ENCODE measurements at regions not wholly inside any gene's neighbourhood (a gene's known extent, or its start where the extent isn't known, plus 50 kb on each side); places are given as distances from the start of the nearest gene placed in this dataset.
"Not testable (repeated sequence)": the region's sequence is repeated elsewhere in the genome, so short reads cannot be mapped to it uniquely, and the experiment has no call there.

DNA sequence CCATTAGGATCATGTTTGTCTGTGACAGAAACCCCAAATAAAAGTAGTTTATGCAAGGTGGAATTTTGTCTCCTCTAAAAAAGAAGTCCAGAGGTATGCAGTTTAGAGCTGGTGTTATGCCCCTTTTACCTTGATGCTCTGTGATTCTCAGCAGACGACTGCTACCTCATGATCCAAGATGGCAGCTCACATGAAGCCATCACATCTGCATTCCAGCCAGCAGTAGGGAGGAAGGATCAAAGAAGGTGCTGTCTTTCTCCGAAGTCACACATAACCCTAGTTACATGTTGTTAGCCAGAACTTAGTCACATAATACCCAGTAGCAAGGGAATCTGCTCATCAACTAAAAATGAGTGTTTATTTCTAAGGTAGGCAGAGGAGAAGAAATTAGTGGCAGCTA lies 135.7 kb upstream of the HS3ST2 start:
- DNase-seq (ENCODE audit: low spot score), result no peak

DNA sequence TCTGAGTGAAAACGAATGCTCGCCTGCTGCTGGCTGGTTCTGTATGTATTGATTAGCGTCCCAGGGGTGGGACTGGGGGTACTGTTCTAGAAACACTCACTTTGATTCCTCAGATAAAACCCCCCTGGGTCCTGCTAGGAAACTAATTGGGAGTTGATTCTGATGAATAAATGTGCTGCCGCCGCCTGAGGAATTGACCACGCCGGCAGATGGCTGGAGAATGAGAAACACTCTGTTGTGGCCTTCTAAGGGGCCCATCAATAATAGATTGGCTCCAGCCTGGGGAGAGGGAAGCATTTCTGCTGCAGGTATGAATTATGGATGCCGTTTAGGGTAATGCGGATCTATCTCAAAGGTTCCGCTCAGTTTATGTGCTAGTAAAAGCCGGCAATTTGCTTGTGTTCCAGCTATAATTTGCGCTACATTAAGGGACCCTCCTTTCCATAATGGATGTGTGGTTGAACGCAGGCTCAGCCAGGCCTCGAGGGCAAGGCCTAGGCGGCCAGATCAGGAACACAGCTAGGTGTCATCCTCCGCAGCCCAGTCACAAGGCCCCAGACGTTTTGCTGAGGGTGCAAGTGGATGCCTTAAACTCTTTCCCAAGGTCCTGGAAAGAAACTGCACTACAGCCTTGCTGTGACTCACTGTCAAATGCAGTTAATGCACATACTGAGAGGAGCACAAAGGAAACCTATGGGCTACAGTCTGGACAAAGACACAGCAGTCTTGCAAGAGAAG lies 132.2 kb upstream of the HS3ST2 start:
- peak; percentile 12 for DNase-seq (ENCODE audit: low spot score)

GRCh38 chr16:22683258-22683657 lies 130.7 kb upstream of the HS3ST2 start:
- DNase-seq (ENCODE audit: low spot score), result no peak

- DNase-seq (ENCODE audit: low spot score), result no peak
Observed at GRCh38 chr16:22683730-22684573, 130.0 kb upstream of the HS3ST2 start.

GRCh38 chr16:22684574-22685458 lies 129.1 kb upstream of the HS3ST2 start:
- DNase-seq (ENCODE audit: low spot score), result peak; percentile 62

- DNase-seq (ENCODE audit: low spot score), result peak; percentile 38
Observed at GRCh38 chr16:22685459-22685830, 128.5 kb upstream of the HS3ST2 start.

DNA sequence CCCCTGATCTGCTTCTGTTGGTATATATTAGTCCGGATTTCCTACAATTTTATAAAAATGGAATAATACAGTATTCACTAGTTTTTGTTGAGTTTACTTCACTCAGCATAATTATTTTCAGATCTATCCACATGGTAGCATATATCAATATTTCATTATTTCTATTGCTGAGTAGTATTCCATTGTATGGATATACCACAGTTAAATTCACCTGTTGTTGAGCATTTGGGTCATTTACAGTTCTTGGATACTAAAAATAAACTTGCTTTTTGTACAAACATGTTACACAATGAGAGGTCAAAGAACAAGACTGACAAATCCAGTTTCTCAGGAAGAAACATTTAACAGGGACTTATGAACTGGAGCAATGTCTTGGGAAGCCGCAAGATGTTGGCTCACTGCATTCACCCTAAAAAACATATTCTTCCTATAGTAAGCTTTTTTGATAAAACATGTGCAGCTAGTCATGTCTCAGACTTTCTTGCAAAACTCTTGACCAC lies 126.9 kb upstream of the HS3ST2 start:
- DNase-seq (ENCODE audit: low spot score), result no peak

DNA sequence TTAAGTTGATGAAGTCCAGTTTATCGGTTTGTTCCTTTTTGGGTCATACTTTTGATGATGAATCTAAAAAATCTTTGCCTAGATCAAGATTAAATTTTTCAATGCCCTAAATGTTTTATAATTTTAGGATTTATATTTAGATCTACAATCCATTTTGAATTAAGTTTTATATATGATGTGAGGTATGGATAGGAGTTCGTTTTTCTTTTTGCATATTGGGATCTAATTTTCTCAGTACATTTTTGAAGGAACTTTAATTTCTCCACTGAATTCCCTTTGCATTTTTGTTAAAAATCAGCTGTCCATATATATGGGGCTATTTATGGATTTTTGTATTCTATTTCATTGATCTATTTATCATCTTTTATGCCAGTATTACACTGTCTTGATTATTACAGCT lies 125.5 kb upstream of the HS3ST2 start:
- no peak for DNase-seq (ENCODE audit: low spot score)

DNA sequence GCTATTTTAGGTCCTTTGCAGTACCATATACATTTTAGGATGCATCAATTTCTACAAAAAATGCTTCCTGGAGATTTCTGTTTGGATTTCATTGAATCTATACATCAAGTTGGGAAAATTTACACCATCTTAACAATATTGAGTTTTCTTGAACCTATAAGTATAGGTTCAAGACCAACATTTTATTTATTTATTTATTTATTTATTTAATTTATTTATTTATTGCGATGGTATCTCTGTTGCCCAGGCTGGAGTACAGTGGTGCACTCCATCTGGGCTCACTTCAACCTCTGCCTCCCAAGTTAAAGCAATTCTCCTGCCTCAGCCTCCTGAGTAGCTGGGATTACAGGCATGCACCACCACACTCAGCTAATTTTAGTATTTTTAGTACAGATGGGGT lies 125.0 kb upstream of the HS3ST2 start:
- no peak for DNase-seq (ENCODE audit: low spot score)

DNA sequence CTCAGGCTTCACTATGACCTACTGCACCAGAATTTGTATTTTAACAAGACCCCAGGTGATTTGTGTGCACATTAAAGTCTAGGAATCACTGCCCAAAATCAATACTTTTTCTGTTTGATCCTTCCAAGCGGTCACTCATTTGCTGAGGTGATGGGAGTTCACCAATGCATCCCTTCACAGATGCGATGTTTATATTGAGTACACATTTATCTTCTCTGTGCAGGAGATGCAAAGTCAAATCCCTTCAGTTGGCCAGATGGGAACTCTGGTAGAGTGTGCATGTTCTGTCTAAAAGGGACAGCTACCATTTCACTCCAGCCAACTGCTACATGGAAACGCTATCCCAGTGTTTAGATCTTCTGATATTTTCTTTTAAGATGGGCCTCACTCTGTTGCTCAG lies 122.6 kb upstream of the HS3ST2 start:
- no peak for DNase-seq (ENCODE audit: low spot score)

- peak; percentile 20 for DNase-seq (ENCODE audit: low spot score)
Observed at GRCh38 chr16:22692034-22692433, 121.9 kb upstream of the HS3ST2 start.

DNA sequence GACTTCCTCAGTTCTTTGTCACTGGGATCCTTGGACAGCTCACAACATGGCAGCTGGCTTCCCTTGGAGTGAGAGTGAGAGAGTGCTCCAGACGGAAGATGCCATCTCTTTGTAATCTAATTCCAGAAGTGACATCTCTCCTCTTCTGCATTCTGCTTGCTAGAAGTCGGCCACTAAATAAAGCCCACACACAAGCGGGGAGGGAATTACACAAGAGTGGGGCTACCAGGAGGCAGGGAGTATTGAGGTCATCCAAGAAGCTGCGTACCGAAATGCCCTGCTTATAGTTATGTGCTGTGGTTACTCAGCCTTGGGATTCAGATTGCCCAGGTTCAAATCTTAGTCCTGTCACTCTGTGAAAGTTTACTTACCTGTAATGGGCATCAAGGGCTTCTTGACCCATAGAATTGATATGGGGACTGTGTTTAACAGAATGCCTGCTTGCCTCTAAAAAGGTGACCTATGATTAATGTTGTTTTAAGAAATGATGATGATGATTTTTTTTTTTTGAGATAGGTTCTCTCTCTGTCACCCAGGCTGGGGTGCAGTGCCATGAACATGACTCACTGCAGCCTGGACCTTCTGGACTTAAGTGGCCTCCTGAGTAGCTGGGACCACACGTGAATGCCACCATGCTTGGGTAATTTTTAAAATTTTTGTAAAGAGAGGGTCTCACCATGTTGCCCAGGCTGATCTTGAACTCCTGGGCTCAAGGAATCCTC lies 120.9 kb upstream of the HS3ST2 start:
- peak; percentile 69 for DNase-seq (ENCODE audit: low spot score)

- DNase-seq (ENCODE audit: low spot score), result no peak
Observed at GRCh38 chr16:22693638-22694340, 120.2 kb upstream of the HS3ST2 start.

- DNase-seq (ENCODE audit: low spot score), result peak; percentile 95
Observed at GRCh38 chr16:22694887-22695382, 119.0 kb upstream of the HS3ST2 start.

GRCh38 chr16:22695773-22696172 lies 118.2 kb upstream of the HS3ST2 start:
- DNase-seq (ENCODE audit: low spot score), result not testable (repeated sequence)

DNA sequence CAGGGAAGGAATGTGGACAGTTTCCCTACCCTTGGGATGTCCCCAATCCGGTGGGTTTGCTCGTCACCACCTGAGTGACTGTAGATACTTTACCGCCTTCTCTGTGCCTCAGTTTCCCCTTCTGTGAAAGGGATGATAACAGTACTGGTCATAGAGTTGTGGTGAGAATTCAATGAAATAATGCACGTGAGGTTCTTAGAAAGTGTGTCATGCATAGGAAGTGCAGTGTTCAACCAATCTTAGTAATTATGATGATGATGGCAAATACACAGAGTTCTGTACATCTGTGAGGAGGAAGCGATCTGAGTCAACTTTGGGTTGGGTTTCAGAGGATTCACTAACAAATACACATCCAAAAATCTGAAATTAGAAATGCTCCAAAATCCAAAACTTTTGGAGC lies 114.6 kb upstream of the HS3ST2 start:
- DNase-seq (ENCODE audit: low spot score), result no peak

DNA sequence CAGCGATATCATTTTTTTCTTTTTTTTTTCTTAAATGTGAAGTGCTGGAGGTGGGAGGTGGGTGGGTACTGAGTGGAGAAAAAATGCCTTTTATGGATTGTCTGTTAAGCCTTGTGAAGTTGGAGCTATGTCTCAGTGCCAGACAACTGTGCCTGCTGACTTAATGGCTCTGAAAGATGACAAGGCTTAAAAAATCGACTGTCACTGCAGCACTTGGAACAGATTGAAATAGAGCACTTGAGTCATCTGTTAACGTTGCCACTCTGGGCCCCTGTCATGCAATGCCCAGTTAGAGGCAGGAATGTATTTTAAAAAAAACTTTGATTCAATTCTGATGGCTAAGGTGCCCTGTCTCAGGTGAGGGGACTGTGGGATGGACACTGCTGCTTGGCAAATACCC lies 108.2 kb upstream of the HS3ST2 start:
- no peak for DNase-seq (ENCODE audit: low spot score)

DNA sequence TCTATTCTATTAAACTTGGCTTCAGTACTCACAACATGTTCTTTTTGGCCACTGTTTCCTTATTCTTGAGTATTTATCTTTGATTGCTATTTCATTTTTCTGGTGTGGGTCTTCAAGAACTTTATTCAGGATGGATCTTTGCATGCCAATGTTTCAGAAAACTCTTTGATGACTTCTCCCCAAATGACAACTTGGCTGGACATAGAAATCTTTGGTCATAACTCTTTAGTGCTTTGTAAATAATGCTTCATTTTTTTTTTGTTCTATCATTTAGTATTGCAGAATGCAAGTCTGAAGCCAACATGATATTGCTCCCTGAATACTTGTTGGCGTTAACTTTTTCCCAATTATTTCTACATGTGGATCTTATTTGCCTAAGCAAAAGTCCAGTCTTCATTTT lies 103.6 kb upstream of the HS3ST2 start:
- no peak for DNase-seq (ENCODE audit: low spot score)

- DNase-seq (ENCODE audit: low spot score), result no peak
Observed at GRCh38 chr16:22711847-22712246, 102.1 kb upstream of the HS3ST2 start.

- DNase-seq (ENCODE audit: low spot score), result no peak
Observed at GRCh38 chr16:22712471-22712870, 101.5 kb upstream of the HS3ST2 start.

DNA sequence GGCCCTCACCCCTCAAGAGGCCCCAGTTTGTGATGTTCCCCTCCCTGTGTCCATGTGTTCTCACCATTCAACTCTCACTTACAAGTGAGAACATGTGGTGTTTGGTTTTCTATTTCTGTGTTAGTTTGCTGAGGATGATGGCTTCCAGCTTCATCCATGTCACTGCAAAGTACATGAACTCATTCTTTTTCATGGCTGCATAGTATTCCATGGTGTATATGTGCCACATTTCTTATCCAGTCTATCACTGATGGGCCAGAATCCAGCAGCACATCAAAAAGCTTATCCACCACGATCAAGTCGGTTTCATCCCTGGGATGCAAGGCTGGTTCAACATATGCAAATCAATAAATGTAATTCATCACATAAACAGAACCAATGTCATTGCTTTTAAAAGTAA lies 95.4 kb upstream of the HS3ST2 start:
- DNase-seq (ENCODE audit: low spot score), result not testable (repeated sequence)
